NOMO-1 treated with DMSO at 0.1 percent for 48 hours (cell line): ENCODE measurements at regions not wholly inside any gene's neighbourhood (a gene's known extent, or its start where the extent isn't known, plus 50 kb on each side); places are given as distances from the start of the nearest gene placed in this dataset.

Experiments
- DNase-seq: peaks from one replicate; lab custom pipeline; 2025; ENCODE audit not compliant: unreplicated experiment; lab: John Stamatoyannopoulos, UW

- DNase-seq = no peak
Measured at GRCh38 chr16:73610160-73610559, 562.2 kb upstream of the ZFHX3 start.

GRCh38 chr16:73608911-73609310 is 561.0 kb upstream of the ZFHX3 start:
- no peak for DNase-seq

DNA sequence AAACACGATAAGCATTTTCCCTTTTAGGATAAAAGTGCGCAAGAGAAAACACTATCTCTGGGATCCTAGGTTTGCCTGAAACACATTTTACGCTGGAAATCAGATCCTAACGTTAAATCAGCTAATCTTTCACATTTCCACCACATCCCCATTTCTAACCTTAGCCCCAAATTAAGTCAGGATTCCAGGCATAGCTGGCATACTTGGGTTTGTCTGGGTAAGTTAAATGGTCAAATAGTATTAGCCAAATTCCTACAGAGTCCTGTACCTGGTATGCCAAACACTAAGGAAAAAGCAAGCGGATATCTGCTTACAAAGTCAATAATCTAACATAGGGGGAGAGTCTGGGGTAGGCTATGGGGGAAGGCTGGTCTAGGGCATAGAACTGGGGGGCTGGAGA is 557.4 kb upstream of the ZFHX3 start:
- no peak for DNase-seq

GRCh38 chr16:73601911-73602310 is 554.0 kb upstream of the ZFHX3 start:
- DNase-seq = no peak

DNA sequence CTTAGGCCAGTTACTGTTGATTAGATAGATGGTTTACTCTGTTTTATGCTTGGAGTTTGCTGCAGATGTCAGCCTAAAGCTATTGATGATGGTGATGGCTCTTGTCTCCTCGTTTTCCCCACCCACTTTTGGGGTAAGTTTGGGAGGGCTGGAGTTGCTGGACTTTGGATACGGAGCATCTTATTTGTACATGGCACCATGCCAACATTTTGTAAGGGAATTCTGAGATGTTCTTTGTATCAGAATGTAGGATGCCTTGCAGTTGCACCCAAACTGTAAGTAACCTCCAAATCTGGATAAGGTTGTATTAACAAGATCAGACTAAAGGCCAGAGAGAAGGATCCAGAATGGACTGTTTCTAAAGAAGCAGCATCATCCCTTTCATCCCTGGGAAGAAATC is 551.9 kb upstream of the ZFHX3 start:
- no peak for DNase-seq

- no peak for DNase-seq
Measured at GRCh38 chr16:73599351-73599750, 551.4 kb upstream of the ZFHX3 start.

- DNase-seq = no peak
Measured at GRCh38 chr16:73584157-73584556, 536.2 kb upstream of the ZFHX3 start.

DNA sequence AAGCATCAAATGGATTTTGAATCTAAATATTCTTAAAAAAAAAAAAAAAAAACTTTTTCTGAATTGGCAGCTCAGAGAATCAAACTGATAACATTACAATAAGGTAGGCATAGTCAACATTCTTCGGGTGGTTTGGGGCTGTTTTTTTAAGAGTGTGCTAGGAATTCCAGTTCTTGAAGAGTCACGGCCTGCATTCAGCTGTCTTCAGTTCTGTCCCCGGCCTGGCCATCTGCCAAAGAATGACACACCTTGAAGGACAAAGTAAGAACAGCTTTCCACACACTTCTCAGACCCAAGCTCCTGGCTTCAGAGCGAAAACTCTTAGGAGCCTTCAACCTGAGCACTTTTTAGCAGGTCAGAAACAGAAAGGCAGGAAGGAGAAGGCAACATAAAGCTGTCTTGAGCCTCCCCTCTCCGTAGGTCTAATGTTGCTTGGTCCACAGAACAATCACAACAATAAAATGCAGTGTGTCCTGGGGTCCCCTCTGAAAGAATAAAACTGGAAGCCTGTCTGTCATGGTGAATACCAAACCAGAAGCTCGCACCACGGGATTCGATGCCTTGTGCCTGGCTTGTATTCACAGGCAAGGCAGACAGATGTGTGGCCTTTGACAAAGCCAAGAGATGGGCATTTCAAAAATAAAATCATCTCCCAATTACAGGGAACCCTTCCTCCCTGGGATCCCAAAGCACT is 524.4 kb upstream of the ZFHX3 start:
- DNase-seq = no peak

GRCh38 chr16:73569266-73569980 is 521.5 kb upstream of the ZFHX3 start:
- no peak for DNase-seq

DNA sequence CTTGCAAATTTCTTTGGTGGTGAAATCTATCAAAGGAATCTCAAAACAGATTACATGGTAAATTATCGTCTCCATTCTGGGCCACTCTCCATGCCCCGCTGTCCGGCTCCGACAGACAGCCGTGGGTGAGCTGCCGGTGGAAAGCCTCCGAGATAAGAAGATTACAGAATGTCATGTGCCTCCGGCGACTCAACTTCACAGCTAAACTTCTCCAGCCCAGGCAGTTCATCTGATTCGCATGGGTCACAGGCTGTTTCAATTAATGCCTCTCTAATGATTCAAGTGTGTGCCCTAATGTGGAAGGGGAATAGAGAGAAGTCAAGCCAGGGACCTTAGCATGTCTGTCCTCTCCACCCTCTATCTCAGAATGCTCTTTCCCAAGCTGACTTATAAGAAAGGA is 520.8 kb upstream of the ZFHX3 start:
- DNase-seq = no peak

GRCh38 chr16:73565925-73566324 is 518.0 kb upstream of the ZFHX3 start:
- DNase-seq = no peak

GRCh38 chr16:73565263-73565662 is 517.3 kb upstream of the ZFHX3 start:
- DNase-seq = no peak

GRCh38 chr16:73563709-73564108 is 515.8 kb upstream of the ZFHX3 start:
- no peak for DNase-seq

DNA sequence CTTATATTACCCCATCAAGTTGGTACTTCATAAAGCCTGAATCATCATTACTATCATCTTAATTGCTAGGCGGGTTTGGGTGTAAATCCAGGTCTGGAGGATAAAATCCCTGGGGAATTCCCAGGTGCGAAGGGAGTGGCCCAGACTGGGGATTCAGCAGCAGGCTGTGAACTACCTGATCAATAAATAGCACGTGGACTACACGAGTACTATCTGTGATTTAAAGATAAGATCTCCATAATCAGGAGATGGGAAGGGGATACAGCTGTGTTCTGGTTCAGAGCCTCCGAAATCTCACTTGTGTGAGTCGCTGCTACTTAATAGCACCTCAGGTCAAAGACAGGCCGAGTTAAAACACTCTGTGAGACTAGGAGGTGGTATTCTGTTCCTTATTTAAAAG is 512.6 kb upstream of the ZFHX3 start:
- DNase-seq = no peak

- DNase-seq = no peak
Measured at GRCh38 chr16:73558219-73558618, 510.3 kb upstream of the ZFHX3 start.

- no peak for DNase-seq
Measured at GRCh38 chr16:73553941-73554660, 506.2 kb upstream of the ZFHX3 start.

DNA sequence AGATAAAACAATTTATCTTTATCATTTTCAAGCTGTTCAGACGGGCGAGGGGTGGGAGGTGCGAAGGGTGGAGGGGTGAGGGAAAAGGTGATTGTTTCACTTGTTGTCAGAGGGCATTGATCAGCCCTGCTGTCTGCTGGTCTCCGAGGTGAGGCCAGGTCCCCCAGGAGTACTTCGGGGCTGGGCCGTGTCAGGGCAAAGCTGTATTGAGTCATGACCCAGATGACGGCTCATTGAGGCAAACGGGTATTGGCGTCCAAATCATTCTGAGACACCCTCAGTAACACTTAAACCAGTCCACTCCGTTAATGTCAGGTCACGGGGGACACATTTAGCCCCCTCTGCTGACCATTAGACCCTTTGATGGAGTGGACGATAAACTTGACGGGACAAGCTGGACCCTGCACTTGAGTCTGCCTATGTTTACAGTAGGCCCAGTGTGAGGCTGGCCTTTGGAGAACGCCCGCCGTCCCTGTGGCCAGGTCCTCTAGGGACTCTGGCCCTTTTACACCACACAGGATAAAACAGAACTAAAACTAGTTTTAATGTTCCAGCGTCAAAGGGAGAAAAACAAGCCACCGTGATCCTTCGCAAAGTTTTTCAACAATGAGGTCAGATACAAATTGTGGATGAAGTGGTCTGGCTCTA is 502.2 kb upstream of the ZFHX3 start:
- no peak for DNase-seq

GRCh38 chr16:73547552-73548403 is 499.9 kb upstream of the ZFHX3 start:
- no peak for DNase-seq

- no peak for DNase-seq
Measured at GRCh38 chr16:73546341-73546845, 498.5 kb upstream of the ZFHX3 start.

GRCh38 chr16:73545755-73546154 is 497.8 kb upstream of the ZFHX3 start:
- DNase-seq = no peak

DNA sequence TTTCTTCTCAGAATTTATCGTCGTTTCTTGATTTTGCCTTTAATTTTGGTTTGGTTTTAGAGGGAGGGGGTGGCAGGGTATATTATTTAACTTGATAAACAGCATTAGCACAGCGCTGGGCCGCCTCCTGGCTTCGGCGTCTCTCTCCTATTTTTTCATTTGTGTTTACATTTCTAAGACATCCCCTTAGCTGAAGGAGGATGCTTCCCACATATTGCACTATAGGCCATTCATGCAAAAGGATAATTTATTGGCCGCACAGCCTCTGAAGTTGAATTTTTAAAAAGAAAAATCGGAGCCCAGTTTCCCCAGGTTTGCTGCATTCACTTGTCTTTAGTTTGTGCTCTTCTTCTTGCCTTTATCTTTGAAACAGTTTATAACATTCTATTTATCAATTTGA is 497.4 kb upstream of the ZFHX3 start:
- no peak for DNase-seq
